PC-9 (cell line): ENCODE measurements at regions not wholly inside any gene's neighbourhood (a gene's known extent, or its start where the extent isn't known, plus 50 kb on each side); places are given as distances from the start of the nearest gene placed in this dataset.

Experiments used
- BruUV-seq: library from RNA; stranded (reverse); fragments of 400-500 nt; replicated peaks from 2 replicates; lab custom pipeline; 2021; lab: Mats Ljungman, UMichigan
- CTCF ChIA-PET: fragments of 300-600 bp; sonication (Branson Sonifier 250); formaldehyde crosslinking; loops from one replicate; lab custom pipeline; 2022; ENCODE audit warnings: antibody characterized with exemption; lab: Charles Lee
- POLR2A ChIA-PET: fragments of 300-600 bp; sonication (Branson Sonifier 250); formaldehyde crosslinking; loops from one replicate; lab custom pipeline; 2022; ENCODE audit warnings: antibody characterized with exemption; ENCODE audit not compliant: unreplicated experiment; lab: Charles Lee
- DNase-seq, 2 experiments: peaks; one replicate each; pipeline versions ENCODE4 v3.0.0 to v3.0.0-alpha.2; 2015 to 2022; ENCODE audit warnings: mixed read lengths in 1 of 2
- H2AFZ ChIP-seq: fragments of 200-600 bp; sonication (generic); 2 replicates; pipeline ENCODE4 v1.8.1; 2017; ENCODE audit warnings: antibody characterized with exemption
- H3F3A ChIP-seq: fragments of 200-600 bp; sonication (generic); 2 replicates; pipeline ENCODE4 v1.8.1; 2017; ENCODE audit warnings: antibody characterized with exemption, mild to moderate bottlenecking, low read depth; ENCODE audit not compliant: insufficient read depth
- H3K27ac ChIP-seq: fragments of 200-600 bp; sonication (generic); 2 replicates; pipeline ENCODE4 v1.6.1; 2016; ENCODE audit warnings: mixed run types
- H3K27me3 ChIP-seq: fragments of 200-600 bp; sonication (generic); 2 replicates; pipeline ENCODE4 v1.6.1; 2016; ENCODE audit warnings: low read depth, mixed run types; ENCODE audit not compliant: insufficient read depth
- H3K36me3 ChIP-seq: fragments of 200-600 bp; sonication (generic); 2 replicates; pipeline ENCODE4 v1.6.1; 2016; ENCODE audit warnings: low read depth, mixed run types
- H3K4me1 ChIP-seq: fragments of 200-600 bp; sonication (generic); replicated peaks from 2 replicates; pipeline ENCODE4 v1.6.1; 2016; ENCODE audit warnings: mixed run types; ENCODE audit not compliant: insufficient read depth
- H3K4me2 ChIP-seq: fragments of 200-600 bp; sonication (generic); 2 replicates; pipeline ENCODE4 v1.6.1; 2017; ENCODE audit warnings: mixed run types
- H3K4me3 ChIP-seq: fragments of 200-600 bp; sonication (generic); 2 replicates; pipeline ENCODE4 v1.6.1; 2016; ENCODE audit warnings: mixed run types
- H3K79me2 ChIP-seq: fragments of 200-600 bp; sonication (generic); 2 replicates; pipeline ENCODE4 v1.6.1; 2017; ENCODE audit warnings: low read depth, mixed run types
- H3K9me2 ChIP-seq: fragments of 200-600 bp; sonication (generic); 2 replicates; pipeline ENCODE4 v1.8.1; 2017; ENCODE audit warnings: mild to moderate bottlenecking; ENCODE audit not compliant: insufficient read depth
- H3K9me3 ChIP-seq: fragments of 200-600 bp; sonication (generic); 2 replicates; pipeline ENCODE4 v1.8.1; 2016; ENCODE audit warnings: low read depth; ENCODE audit not compliant: insufficient read depth
- H4K20me1 ChIP-seq: fragments of 200-600 bp; sonication (generic); 2 replicates; pipeline ENCODE4 v1.8.1; 2017; ENCODE audit not compliant: insufficient read depth
- CTCF ChIP-seq: fragments of 200-600 bp; sonication (generic); conservative IDR thresholded peaks from 2 replicates; pipeline ENCODE4 v1.6.1; 2017; ENCODE audit warnings: mixed run types, antibody characterized with exemption, mild to moderate bottlenecking, moderate library complexity
- EZH2 ChIP-seq: fragments of 200-600 bp; sonication (generic); IDR thresholded peaks from 2 replicates; pipeline ENCODE4 v1.8.0; 2017; ENCODE audit warnings: antibody characterized with exemption, low read depth
- intact Hi-C: fragments of 100-400 bp; cut with micrococcal nuclease; formaldehyde crosslinking; loops from one replicate; pipeline ENCODE4 v1.10.0; 2022; ENCODE audit not compliant: unreplicated experiment

- H3K4me1 ChIP-seq, result no peaks in the 10 kb centered on the region
- no TSS peak for BruUV-seq
- ChIA-PET CTCF (no interaction called here), POLR2A (no interaction called here)
- no peak overlapping the region for H3K4me3 ChIP-seq
- no peak overlapping the region for H2AFZ ChIP-seq
- TF ChIP-seq EZH2, result no peak
- TF ChIP-seq CTCF, result peak; percentile 92
- no peaks in the 10 kb centered on the region for H3K79me2 ChIP-seq
- DNase-seq, result peak; percentile 22 to 72
- no peaks in the 10 kb centered on the region for H4K20me1 ChIP-seq
- H3K9me3 ChIP-seq, result no peaks in the 10 kb centered on the region
- H3K9me2 ChIP-seq, result no peaks in the 10 kb centered on the region
- H3K4me2 ChIP-seq, result no peak overlapping the region
- H3K27ac ChIP-seq, result no peak overlapping the region
- no peaks in the 10 kb centered on the region for H3F3A ChIP-seq
- intact Hi-C loops, result loop anchor here (2.0 to 5.0 kb wide), 2 partner anchors 790 to 1218 kb away; no protein-coding TSS in a partner anchor
- no peaks in the 10 kb centered on the region for H3K36me3 ChIP-seq
- H3K27me3 ChIP-seq, result no peaks in the 10 kb centered on the region
Observed at GRCh38 chrX:113929004-113929403, 654.9 kb upstream of the HTR2C start.

- no peaks in the 10 kb centered on the region for H4K20me1 ChIP-seq
- POLR2A ChIA-PET, result no interaction called here
- H3K27ac ChIP-seq, result no peak overlapping the region
- H2AFZ ChIP-seq, result no peak overlapping the region
- no peaks in the 10 kb centered on the region for H3K9me3 ChIP-seq
- H3K4me2 ChIP-seq, result no peak overlapping the region
- no peaks in the 10 kb centered on the region for H3K4me1 ChIP-seq
- no peaks in the 10 kb centered on the region for H3K27me3 ChIP-seq
- H3K9me2 ChIP-seq, result no peaks in the 10 kb centered on the region
- no peaks in the 10 kb centered on the region for H3F3A ChIP-seq
- H3K36me3 ChIP-seq, result no peaks in the 10 kb centered on the region
- DNase-seq, result no peak
- no TSS peak for BruUV-seq
- no peaks in the 10 kb centered on the region for H3K79me2 ChIP-seq
- intact Hi-C loops, result no loop called here
- CTCF ChIA-PET, result no interaction called here
- H3K4me3 ChIP-seq, result no peak overlapping the region
- TF ChIP-seq EZH2 (no peak), CTCF (no peak)
Observed at GRCh38 chrX:113920661-113921060, 663.2 kb upstream of the HTR2C start.

- Histone ChIP-seq H3K9me3 (no peaks in the 10 kb centered on the region), H3K79me2 (no peaks in the 10 kb centered on the region), H3K27ac (no peak overlapping the region), H3K36me3 (no peaks in the 10 kb centered on the region), H2AFZ (0 out of 2 replicates have a peak overlapping the region, but pooled peaks have one; percentile 23), H3K4me3 (no peak overlapping the region), H3K27me3 (no peaks in the 10 kb centered on the region), H3F3A (no peaks in the 10 kb centered on the region), H3K4me1 (no peaks in the 10 kb centered on the region), H3K4me2 (no peak overlapping the region), H3K9me2 (no peaks in the 10 kb centered on the region), H4K20me1 (no peaks in the 10 kb centered on the region)
- CTCF ChIA-PET, result no interaction called here
- no peak for TF ChIP-seq EZH2
- BruUV-seq, result no TSS peak
- POLR2A ChIA-PET, result no interaction called here
- intact Hi-C loops, result no loop called here
- DNase-seq, result no peak
Observed at GRCh38 chrX:113919387-113919786, 664.5 kb upstream of the HTR2C start.

GRCh38 chrX:113906168-113906567 is 677.7 kb upstream of the HTR2C start:
- CTCF ChIA-PET, result no interaction called here
- no peaks in the 10 kb centered on the region for H3K4me1 ChIP-seq
- POLR2A ChIA-PET, result no interaction called here
- H3K79me2 ChIP-seq, result no peaks in the 10 kb centered on the region
- TF ChIP-seq CTCF, result no peak
- no peak for TF ChIP-seq EZH2
- no peak overlapping the region for H2AFZ ChIP-seq
- intact Hi-C loops, result no loop called here
- no peaks in the 10 kb centered on the region for H3K9me3 ChIP-seq
- H3F3A ChIP-seq, result no peaks in the 10 kb centered on the region
- H3K36me3 ChIP-seq, result no peaks in the 10 kb centered on the region
- H4K20me1 ChIP-seq, result no peaks in the 10 kb centered on the region
- H3K9me2 ChIP-seq, result no peaks in the 10 kb centered on the region
- no peak overlapping the region for H3K4me3 ChIP-seq
- DNase-seq, result no peak
- BruUV-seq, result no TSS peak
- no peak overlapping the region for H3K4me2 ChIP-seq
- no peak overlapping the region for H3K27ac ChIP-seq
- H3K27me3 ChIP-seq, result no peaks in the 10 kb centered on the region
